ENCODE measurements at regions not wholly inside any gene's neighbourhood (a gene's known extent, or its start where the extent isn't known, plus 50 kb on each side); places are given as distances from the start of the nearest gene placed in this dataset.
"Not testable (repeated sequence)": the region's sequence is repeated elsewhere in the genome, so short reads cannot be mapped to it uniquely, and the experiment has no call there.

DNA sequence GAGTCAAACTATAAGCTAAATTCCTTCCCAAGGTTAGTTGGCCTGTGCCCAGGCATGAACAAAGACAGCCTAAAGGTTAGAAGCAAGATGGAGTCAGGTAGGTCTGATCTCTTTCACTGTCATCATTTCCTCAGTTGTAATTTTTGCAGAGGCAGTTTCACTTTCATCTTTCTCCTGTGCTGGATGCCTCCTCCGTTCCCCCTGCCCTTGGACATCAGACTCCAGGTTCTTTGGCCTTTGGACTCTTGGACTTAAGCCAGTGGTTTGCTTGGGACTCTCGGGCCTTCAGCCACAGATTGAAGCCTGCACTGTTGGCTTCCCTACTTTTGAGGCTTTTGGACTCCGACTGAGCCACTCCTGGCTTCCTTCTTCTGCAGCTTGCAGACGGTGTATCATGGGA lies 4013.8 kb upstream of the TPTE start:
- TF ChIP-seq, protein P1, sequence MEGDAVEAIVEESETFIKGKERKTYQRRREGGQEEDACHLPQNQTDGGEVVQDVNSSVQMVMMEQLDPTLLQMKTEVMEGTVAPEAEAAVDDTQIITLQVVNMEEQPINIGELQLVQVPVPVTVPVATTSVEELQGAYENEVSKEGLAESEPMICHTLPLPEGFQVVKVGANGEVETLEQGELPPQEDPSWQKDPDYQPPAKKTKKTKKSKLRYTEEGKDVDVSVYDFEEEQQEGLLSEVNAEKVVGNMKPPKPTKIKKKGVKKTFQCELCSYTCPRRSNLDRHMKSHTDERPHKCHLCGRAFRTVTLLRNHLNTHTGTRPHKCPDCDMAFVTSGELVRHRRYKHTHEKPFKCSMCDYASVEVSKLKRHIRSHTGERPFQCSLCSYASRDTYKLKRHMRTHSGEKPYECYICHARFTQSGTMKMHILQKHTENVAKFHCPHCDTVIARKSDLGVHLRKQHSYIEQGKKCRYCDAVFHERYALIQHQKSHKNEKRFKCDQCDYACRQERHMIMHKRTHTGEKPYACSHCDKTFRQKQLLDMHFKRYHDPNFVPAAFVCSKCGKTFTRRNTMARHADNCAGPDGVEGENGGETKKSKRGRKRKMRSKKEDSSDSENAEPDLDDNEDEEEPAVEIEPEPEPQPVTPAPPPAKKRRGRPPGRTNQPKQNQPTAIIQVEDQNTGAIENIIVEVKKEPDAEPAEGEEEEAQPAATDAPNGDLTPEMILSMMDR (IDR thresholded peaks at IDR 0.05): not testable (repeated sequence)
- not testable (repeated sequence) for TF ChIP-seq POLR2A (IDR thresholded peaks at IDR 0.05)
